Glutamatergic neuron (in vitro differentiated cells): ENCODE measurements at regions not wholly inside any gene's neighbourhood (a gene's known extent, or its start where the extent isn't known, plus 50 kb on each side); places are given as distances from the start of the nearest gene placed in this dataset.

Source experiments
- DNase-seq: peaks from one replicate; pipeline ENCODE4 v3.0.0; 2022
- H3K27ac Mint-ChIP-seq: one replicate; pipeline ENCODE4 v1.8.0; 2020; ENCODE audit warnings: mild to moderate bottlenecking, mixed read lengths, inconsistent platforms; ENCODE audit not compliant: unreplicated experiment
- H3K27me3 Mint-ChIP-seq: one replicate; pipeline ENCODE4 v1.8.0; 2020; ENCODE audit warnings: mild to moderate bottlenecking, moderate library complexity, mixed read lengths, inconsistent platforms; ENCODE audit not compliant: unreplicated experiment
- H3K36me3 Mint-ChIP-seq: one replicate; pipeline ENCODE4 v1.8.0; 2020; ENCODE audit warnings: mild to moderate bottlenecking, mixed read lengths, inconsistent platforms; ENCODE audit not compliant: unreplicated experiment
- H3K4me1 Mint-ChIP-seq: one replicate; pipeline ENCODE4 v1.8.0; 2020; ENCODE audit warnings: mild to moderate bottlenecking, low read depth, mixed read lengths, inconsistent platforms; ENCODE audit not compliant: unreplicated experiment
- H3K4me3 Mint-ChIP-seq: one replicate; pipeline ENCODE4 v1.8.0; 2020; ENCODE audit warnings: mild to moderate bottlenecking, mixed read lengths, inconsistent platforms; ENCODE audit not compliant: unreplicated experiment
- H3K9me3 Mint-ChIP-seq: one replicate; pipeline ENCODE4 v1.8.0; 2020; ENCODE audit warnings: mild to moderate bottlenecking, moderate library complexity, mixed read lengths, inconsistent platforms; ENCODE audit not compliant: unreplicated experiment
- TF ChIP-seq, protein P1 (sequence below): fragments of 200-600 bp; sonication (generic); IDR thresholded peaks from one replicate; pipeline ENCODE4 v1.5.0; 2021; ENCODE audit not compliant: partially characterized antibody, unreplicated experiment

DNA sequence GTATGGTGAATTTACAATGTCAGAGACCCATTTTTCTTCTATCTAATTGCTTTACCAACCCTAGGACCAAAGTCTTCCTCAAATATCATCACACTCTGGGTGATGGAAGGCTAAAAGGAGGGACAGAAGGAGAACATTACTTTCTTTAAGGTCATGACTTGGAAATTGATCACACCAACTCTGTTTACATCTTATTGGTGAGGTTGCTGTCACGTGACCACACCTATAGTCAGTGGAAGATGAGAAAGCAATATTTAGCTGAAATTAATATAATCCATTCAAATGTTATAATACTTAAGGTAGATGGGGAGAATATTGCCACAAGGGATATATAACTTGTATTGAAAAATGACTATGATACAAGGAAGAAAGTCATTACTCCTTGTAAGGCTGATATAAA lies 183.6 kb upstream of the SMIM30 start:
- Mint-ChIP-seq H3K27me3 (peaks cover 2% of the 10 kb centered on the region), H3K4me3 (no peak overlapping the region), H3K4me1 (no peaks in the 10 kb centered on the region), H3K9me3 (peaks cover 1% of the 10 kb centered on the region), H3K36me3 (no peaks in the 10 kb centered on the region), H3K27ac (no peak overlapping the region)
- TF ChIP-seq, protein P1, sequence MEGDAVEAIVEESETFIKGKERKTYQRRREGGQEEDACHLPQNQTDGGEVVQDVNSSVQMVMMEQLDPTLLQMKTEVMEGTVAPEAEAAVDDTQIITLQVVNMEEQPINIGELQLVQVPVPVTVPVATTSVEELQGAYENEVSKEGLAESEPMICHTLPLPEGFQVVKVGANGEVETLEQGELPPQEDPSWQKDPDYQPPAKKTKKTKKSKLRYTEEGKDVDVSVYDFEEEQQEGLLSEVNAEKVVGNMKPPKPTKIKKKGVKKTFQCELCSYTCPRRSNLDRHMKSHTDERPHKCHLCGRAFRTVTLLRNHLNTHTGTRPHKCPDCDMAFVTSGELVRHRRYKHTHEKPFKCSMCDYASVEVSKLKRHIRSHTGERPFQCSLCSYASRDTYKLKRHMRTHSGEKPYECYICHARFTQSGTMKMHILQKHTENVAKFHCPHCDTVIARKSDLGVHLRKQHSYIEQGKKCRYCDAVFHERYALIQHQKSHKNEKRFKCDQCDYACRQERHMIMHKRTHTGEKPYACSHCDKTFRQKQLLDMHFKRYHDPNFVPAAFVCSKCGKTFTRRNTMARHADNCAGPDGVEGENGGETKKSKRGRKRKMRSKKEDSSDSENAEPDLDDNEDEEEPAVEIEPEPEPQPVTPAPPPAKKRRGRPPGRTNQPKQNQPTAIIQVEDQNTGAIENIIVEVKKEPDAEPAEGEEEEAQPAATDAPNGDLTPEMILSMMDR, result no peak
- DNase-seq, result no peak

DNA sequence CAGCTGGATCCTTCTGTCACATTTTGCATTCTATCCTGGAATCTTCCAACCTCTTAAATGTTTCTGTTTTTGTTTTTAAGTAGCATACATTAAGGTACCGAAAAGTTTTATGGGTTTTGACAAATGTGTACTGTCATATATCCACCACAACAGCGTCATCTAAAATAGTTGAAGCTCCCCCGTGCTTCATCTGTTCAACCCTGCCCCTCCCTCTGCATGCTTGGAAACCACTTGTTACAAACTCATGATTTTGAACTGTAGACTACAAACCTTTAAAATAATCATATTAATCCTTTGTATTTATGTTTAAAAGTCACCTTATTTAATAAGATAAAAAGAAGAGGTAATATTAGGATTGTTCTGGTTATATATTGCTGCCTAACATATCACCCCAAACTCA lies 182.8 kb upstream of the SMIM30 start:
- no peak overlapping the region for H3K4me3 Mint-ChIP-seq
- no peaks in the 10 kb centered on the region for H3K36me3 Mint-ChIP-seq
- TF ChIP-seq, protein P1, result no peak
- no peak for DNase-seq
- H3K27me3 Mint-ChIP-seq, result peaks cover 2% of the 10 kb centered on the region
- H3K4me1 Mint-ChIP-seq, result no peaks in the 10 kb centered on the region
- no peak overlapping the region for H3K27ac Mint-ChIP-seq
- peaks cover 1% of the 10 kb centered on the region for H3K9me3 Mint-ChIP-seq

DNA sequence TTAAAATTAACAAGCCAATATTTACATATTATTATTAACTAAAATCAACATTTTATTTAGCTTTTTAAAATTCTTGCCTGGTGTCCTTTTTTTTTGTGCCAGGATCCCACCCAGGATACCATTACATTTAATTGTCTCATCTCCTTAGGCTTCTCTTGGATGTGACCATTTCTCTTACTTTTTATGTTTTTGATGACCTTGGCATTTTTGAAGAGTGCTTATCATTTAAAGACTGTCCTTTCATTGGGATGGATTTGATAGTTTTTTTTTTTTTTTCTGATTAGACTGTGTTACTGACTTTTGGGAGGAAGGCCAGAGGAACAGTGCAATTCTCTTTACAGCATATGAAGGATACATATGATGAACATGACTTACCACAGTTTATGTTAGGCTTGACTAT lies 181.4 kb upstream of the SMIM30 start:
- Mint-ChIP-seq H3K9me3 (peaks cover 1% of the 10 kb centered on the region), H3K27me3 (peaks cover 2% of the 10 kb centered on the region), H3K36me3 (peaks cover 4% of the 10 kb centered on the region), H3K27ac (no peak overlapping the region), H3K4me1 (no peaks in the 10 kb centered on the region), H3K4me3 (no peak overlapping the region)
- DNase-seq, result no peak
- TF ChIP-seq, protein P1, result no peak

DNA sequence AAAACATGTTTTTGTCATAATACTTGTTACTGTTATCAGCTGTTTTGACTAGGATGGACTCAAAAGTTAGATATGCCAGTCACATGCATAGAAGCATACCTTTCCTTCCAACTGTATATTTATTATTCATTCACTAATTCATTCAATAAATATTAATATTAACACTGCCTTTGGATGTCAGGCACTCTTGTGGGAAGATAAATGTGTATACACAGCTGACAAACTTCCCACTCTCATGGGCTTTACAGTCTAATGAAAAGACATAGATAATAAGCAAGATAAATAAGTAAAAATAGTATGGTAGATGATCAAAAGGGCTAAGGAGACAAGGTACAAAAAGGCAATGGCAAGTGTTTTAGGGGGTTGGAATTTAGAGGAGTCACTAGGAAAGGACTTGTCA lies 180.1 kb upstream of the SMIM30 start:
- no peak overlapping the region for H3K4me3 Mint-ChIP-seq
- H3K27ac Mint-ChIP-seq, result no peak overlapping the region
- TF ChIP-seq, protein P1, result no peak
- H3K27me3 Mint-ChIP-seq, result no peaks in the 10 kb centered on the region
- no peak for DNase-seq
- H3K9me3 Mint-ChIP-seq, result peaks cover 1% of the 10 kb centered on the region
- H3K36me3 Mint-ChIP-seq, result peaks cover 4% of the 10 kb centered on the region
- no peaks in the 10 kb centered on the region for H3K4me1 Mint-ChIP-seq

DNA sequence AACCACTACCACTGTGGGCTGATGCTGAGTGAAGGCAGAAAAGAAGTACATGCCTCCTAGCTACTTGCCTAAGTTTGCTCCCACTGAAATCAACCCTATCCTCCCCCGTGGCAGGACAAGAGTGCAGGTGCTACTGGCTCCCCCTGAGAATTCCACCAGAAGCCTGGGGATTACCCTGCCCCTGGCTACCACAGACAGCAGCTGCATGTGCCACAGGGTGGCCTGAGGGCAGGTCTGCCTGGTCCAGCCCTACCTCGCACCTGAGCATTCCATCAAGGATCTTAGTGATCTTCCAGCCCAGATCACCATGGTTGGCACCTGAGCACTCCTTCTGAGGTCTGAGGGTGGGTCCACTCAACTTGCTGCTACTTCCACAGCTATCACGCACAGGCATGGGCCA lies 176.4 kb upstream of the SMIM30 start:
- Mint-ChIP-seq H3K4me3 (no peak overlapping the region), H3K27ac (no peak overlapping the region), H3K9me3 (no peaks in the 10 kb centered on the region), H3K27me3 (no peaks in the 10 kb centered on the region), H3K36me3 (peaks cover 4% of the 10 kb centered on the region), H3K4me1 (no peaks in the 10 kb centered on the region)
- TF ChIP-seq, protein P1, result no peak
- no peak for DNase-seq
